ENCODE measurements at regions not wholly inside any gene's neighbourhood (a gene's known extent, or its start where the extent isn't known, plus 50 kb on each side); places are given as distances from the start of the nearest gene placed in this dataset.

- no peak for ATAC-seq
- H3K4me3 ChIP-seq = no peak overlapping the region
Measured at GRCh38 chr7:86158111-86158510, 485.6 kb upstream of the GRM3 start.

GRCh38 chr7:86155623-86156022 is 488.1 kb upstream of the GRM3 start:
- Histone ChIP-seq H3K4me1 (ENCODE audit: low read depth) (no peaks in the 10 kb centered on the region), H3K9me3 (peaks cover 26% of the 10 kb centered on the region), H3K36me3 (ENCODE audit: low read depth) (no peaks in the 10 kb centered on the region), H3K4me3 (no peak overlapping the region)
- intact Hi-C loops (cut with DNase I, micrococcal nuclease) = no loop called here
- DNase-seq = no peak
- no peak for TF ChIP-seq CTCF (IDR thresholded peaks at IDR 0.05)
- no peak for ATAC-seq

More at GRCh38 chr7:86158111-86158510, 485.6 kb upstream of the GRM3 start:
- H3K9me3 ChIP-seq = peaks cover 13% of the 10 kb centered on the region
- no peak for TF ChIP-seq CTCF (IDR thresholded peaks at IDR 0.05)
- no peaks in the 10 kb centered on the region for H3K36me3 ChIP-seq (ENCODE audit: low read depth)
- no peak for DNase-seq
- H3K4me1 ChIP-seq (ENCODE audit: low read depth) = no peaks in the 10 kb centered on the region
- intact Hi-C loops (cut with DNase I, micrococcal nuclease) = no loop called here

- no peak for ATAC-seq
- intact Hi-C loops (cut with DNase I, micrococcal nuclease) = no loop called here
- H3K4me1 ChIP-seq (ENCODE audit: low read depth) = no peaks in the 10 kb centered on the region
- H3K9me3 ChIP-seq = peaks cover 22% of the 10 kb centered on the region
- no peak for DNase-seq
- TF ChIP-seq CTCF (IDR thresholded peaks at IDR 0.05) = no peak
- H3K4me3 ChIP-seq = no peak overlapping the region
- no peaks in the 10 kb centered on the region for H3K36me3 ChIP-seq (ENCODE audit: low read depth)
Measured at GRCh38 chr7:86152926-86153325, 490.8 kb upstream of the GRM3 start.

- TF ChIP-seq CTCF (IDR thresholded peaks at IDR 0.05) = no peak
- Histone ChIP-seq H3K4me3 (no peak overlapping the region), H3K4me1 (ENCODE audit: low read depth) (no peaks in the 10 kb centered on the region), H3K36me3 (ENCODE audit: low read depth) (no peaks in the 10 kb centered on the region), H3K9me3 (peaks cover 20% of the 10 kb centered on the region)
- intact Hi-C loops (cut with DNase I, micrococcal nuclease) = no loop called here
- ATAC-seq = no peak
- no peak for DNase-seq
Measured at GRCh38 chr7:86149024-86149665, 494.6 kb upstream of the GRM3 start.

GRCh38 chr7:86148501-86148900 is 495.2 kb upstream of the GRM3 start:
- TF ChIP-seq CTCF (IDR thresholded peaks at IDR 0.05) = no peak
- no peak overlapping the region for H3K4me3 ChIP-seq
- H3K4me1 ChIP-seq (ENCODE audit: low read depth) = no peaks in the 10 kb centered on the region
- DNase-seq (no peak), ATAC-seq (no peak)
- intact Hi-C loops (cut with DNase I, micrococcal nuclease) = no loop called here
- peaks cover 20% of the 10 kb centered on the region for H3K9me3 ChIP-seq
- H3K36me3 ChIP-seq (ENCODE audit: low read depth) = no peaks in the 10 kb centered on the region

- DNase-seq (no peak), ATAC-seq (no peak)
- Histone ChIP-seq H3K4me1 (ENCODE audit: low read depth) (no peaks in the 10 kb centered on the region), H3K9me3 (peaks cover 21% of the 10 kb centered on the region), H3K36me3 (ENCODE audit: low read depth) (no peaks in the 10 kb centered on the region), H3K4me3 (no peak overlapping the region)
- intact Hi-C loops (cut with DNase I, micrococcal nuclease) = no loop called here
- TF ChIP-seq CTCF (IDR thresholded peaks at IDR 0.05) = no peak
Measured at GRCh38 chr7:86137343-86137742, 506.4 kb upstream of the GRM3 start.
